ENCODE measurements at regions not wholly inside any gene's neighbourhood (a gene's known extent, or its start where the extent isn't known, plus 50 kb on each side); places are given as distances from the start of the nearest gene placed in this dataset.

- no peak overlapping the region for H3K4me3 ChIP-seq
- 89 to 90% methylated on average over 1 of the region's 1 CpG for WGBS, 2 donors
- H3K27ac ChIP-seq = no peak overlapping the region
- no peaks in the 10 kb centered on the region for H3K9me3 ChIP-seq
- H3K4me1 ChIP-seq = no peaks in the 10 kb centered on the region
- no peaks in the 10 kb centered on the region for H3K36me3 ChIP-seq
- TF ChIP-seq POLR2A (IDR thresholded peaks at IDR 0.05) (no peak), EP300 (IDR thresholded peaks at IDR 0.05) (no peak), POLR2AphosphoS5 (IDR thresholded peaks at IDR 0.05) (no peak), CTCF (IDR thresholded peaks at IDR 0.05) (no peak)
- H3K27me3 ChIP-seq = no peaks in the 10 kb centered on the region
- intact Hi-C loops (cut with DNase I) = no loop called here
- DNase-seq = no peak
Observed at GRCh38 chr4:67218883-67219282, 326.4 kb downstream of the CENPC start.

GRCh38 chr4:67207941-67208441 lies 337.3 kb downstream of the CENPC start:
- no peak for DNase-seq
- Histone ChIP-seq H3K4me3 (no peak overlapping the region), H3K27ac (no peak overlapping the region), H3K36me3 (no peaks in the 10 kb centered on the region), H3K9me3 (no peaks in the 10 kb centered on the region), H3K4me1 (no peaks in the 10 kb centered on the region), H3K27me3 (no peaks in the 10 kb centered on the region)
- no peak for TF ChIP-seq CTCF (IDR thresholded peaks at IDR 0.05)
- no peak for TF ChIP-seq POLR2A (IDR thresholded peaks at IDR 0.05)
- TF ChIP-seq POLR2AphosphoS5 (IDR thresholded peaks at IDR 0.05) = no peak
- TF ChIP-seq EP300 (IDR thresholded peaks at IDR 0.05) = no peak
- WGBS, 2 donors = 71 to 79% methylated on average over 5 of the region's 5 CpGs
- intact Hi-C loops (cut with DNase I) = no loop called here

- H3K27ac ChIP-seq = no peak overlapping the region
Observed at GRCh38 chr4:67204441-67204840, 340.9 kb downstream of the CENPC start.

GRCh38 chr4:67201334-67201733 lies 344.0 kb downstream of the CENPC start:
- no peaks in the 10 kb centered on the region for H3K9me3 ChIP-seq
- 58 to 84% methylated on average over 3 of the region's 3 CpGs for WGBS, 2 donors
- DNase-seq = no peak
- no peak for TF ChIP-seq CTCF (IDR thresholded peaks at IDR 0.05)
- no peak for TF ChIP-seq POLR2AphosphoS5 (IDR thresholded peaks at IDR 0.05)
- TF ChIP-seq POLR2A (IDR thresholded peaks at IDR 0.05) = no peak
- no peak for TF ChIP-seq EP300 (IDR thresholded peaks at IDR 0.05)
- intact Hi-C loops (cut with DNase I) = no loop called here
- H3K27me3 ChIP-seq = no peaks in the 10 kb centered on the region
- no peaks in the 10 kb centered on the region for H3K4me1 ChIP-seq
- H3K4me3 ChIP-seq = no peak overlapping the region
- H3K36me3 ChIP-seq = no peaks in the 10 kb centered on the region
- H3K27ac ChIP-seq = no peak overlapping the region

More at GRCh38 chr4:67204441-67204840, 340.9 kb downstream of the CENPC start:
- H3K27me3 ChIP-seq = no peaks in the 10 kb centered on the region
- H3K36me3 ChIP-seq = no peaks in the 10 kb centered on the region
- TF ChIP-seq CTCF (IDR thresholded peaks at IDR 0.05) (no peak), POLR2A (IDR thresholded peaks at IDR 0.05) (no peak), EP300 (IDR thresholded peaks at IDR 0.05) (no peak), POLR2AphosphoS5 (IDR thresholded peaks at IDR 0.05) (no peak)
- no peak overlapping the region for H3K4me3 ChIP-seq
- H3K9me3 ChIP-seq = no peaks in the 10 kb centered on the region
- H3K4me1 ChIP-seq = no peaks in the 10 kb centered on the region
- no peak for DNase-seq
- intact Hi-C loops (cut with DNase I) = no loop called here

GRCh38 chr4:67198727-67199126 lies 346.6 kb downstream of the CENPC start:
- WGBS, 2 donors = 9 to 35% methylated on average over 2 of the region's 2 CpGs
- H3K36me3 ChIP-seq = no peaks in the 10 kb centered on the region
- no peak overlapping the region for H3K4me3 ChIP-seq
- no peaks in the 10 kb centered on the region for H3K27me3 ChIP-seq
- DNase-seq = no peak
- H3K9me3 ChIP-seq = no peaks in the 10 kb centered on the region
- intact Hi-C loops (cut with DNase I) = no loop called here
- no peak for TF ChIP-seq CTCF (IDR thresholded peaks at IDR 0.05)
- no peak for TF ChIP-seq POLR2AphosphoS5 (IDR thresholded peaks at IDR 0.05)
- TF ChIP-seq POLR2A (IDR thresholded peaks at IDR 0.05) = no peak
- no peak for TF ChIP-seq EP300 (IDR thresholded peaks at IDR 0.05)
- no peak overlapping the region for H3K27ac ChIP-seq
- no peaks in the 10 kb centered on the region for H3K4me1 ChIP-seq
